Fibroblast of lung (primary cell): ENCODE measurements at regions not wholly inside any gene's neighbourhood (a gene's known extent, or its start where the extent isn't known, plus 50 kb on each side); places are given as distances from the start of the nearest gene placed in this dataset.

Experiments
- CTCF ChIP-seq, 2 donors: IDR thresholded peaks in 1 of 2; conservative IDR thresholded peaks in 1 of 2; 1 replicate in 1 of 2; 2 replicates in 1 of 2; pipeline ENCODE4 v1.5.1; 2011 to 2012; ENCODE audit warnings: low read length in 2 of 2, control low read depth in 1 of 2, inconsistent platforms in 1 of 2, low read depth in 1 of 2, mild to moderate bottlenecking in 1 of 2
- EZH2 ChIP-seq: IDR thresholded peaks from 2 replicates; pipeline ENCODE4 v1.5.1; 2012; ENCODE audit warnings: low read length, control low read depth, mild to moderate bottlenecking; ENCODE audit errors: missing control alignments

- no peak for TF ChIP-seq EZH2
- TF ChIP-seq CTCF (conservative IDR thresholded peaks at IDR 0.05 in 1 of 2, IDR thresholded peaks at IDR 0.05 in 1 of 2; ENCODE audit: low read depth in 1 of 2, low read length in 2 of 2), result no peak
These were observed 259.5 kb downstream of the RCHY1 start for GRCh38 chr4:75254745-75255144.
